ENCODE measurements at regions not wholly inside any gene's neighbourhood (a gene's known extent, or its start where the extent isn't known, plus 50 kb on each side); places are given as distances from the start of the nearest gene placed in this dataset.
"Not testable (repeated sequence)": the region's sequence is repeated elsewhere in the genome, so short reads cannot be mapped to it uniquely, and the experiment has no call there.

- no peaks in the 10 kb centered on the region for H3K4me1 ChIP-seq (ENCODE audit: insufficient read depth, low read length)
- no peak overlapping the region for H3K4me2 ChIP-seq (ENCODE audit: low read depth, low read length)
- H3K9ac ChIP-seq (ENCODE audit: insufficient read depth, low read depth, low read length): no peak overlapping the region
- H3K27me3 ChIP-seq (ENCODE audit: control insufficient read depth in 1 of 2, insufficient read depth in 2 of 2, low read length in 2 of 2): peaks cover 6 to 11% of the 10 kb centered on the region in 2 experiments; a peak in 4 of 5 replicates
- 8% methylated on average over 5 of the region's 18 CpGs for WGBS (ENCODE audit: low lambda C conversion rate)
- BruUV-seq (replicated peaks): no TSS peak
- H3K36me3 ChIP-seq (replicated peaks in 1 of 2; ENCODE audit: control insufficient read depth in 1 of 2, insufficient read depth in 2 of 2, low read length in 2 of 2): no peaks in the 10 kb centered on the region
- no peak for DNase-seq (ENCODE audit: low spot score)
- intact Hi-C loops (cut with micrococcal nuclease; ENCODE audit: unreplicated experiment): no loop called here
- no peaks in the 10 kb centered on the region for H3K9me3 ChIP-seq (ENCODE audit: low read length)
- H3K79me2 ChIP-seq (ENCODE audit: insufficient read depth, low read length): no peaks in the 10 kb centered on the region
- no peak for FAIRE-seq
- H3K27ac ChIP-seq (ENCODE audit: extremely low read length, insufficient read depth, low read length): no peak overlapping the region
- H3K4me3 ChIP-seq (replicated peaks in 1 of 3; ENCODE audit: insufficient read depth in 1 of 3, low read depth in 2 of 3, low read length in 3 of 3): no peak overlapping the region
- H2AFZ ChIP-seq (ENCODE audit: low read length): no peak overlapping the region
- no peak for TF ChIP-seq WIZ (CRISPR knock-in tag; IDR thresholded peaks at IDR 0.05)
- in situ Hi-C loops (cut with HindIII; ENCODE audit: extremely low pct_ligation_motif_present, low pct_unique_long_range_greater_than_20kb): no loop called here
- H4K20me1 ChIP-seq (ENCODE audit: insufficient read depth, low read length): 0 out of 2 replicates have a peak, but pooled peaks cover 2% of the 10 kb centered on the region
- ChIA-PET POLR2A (no interaction called here), CTCF (ENCODE audit: low intra/inter-chr PET ratio, low total read pairs) (no interaction called here)
- no peak for ATAC-seq
Observed at GRCh38 chr14:105911006-105911847, 384.8 kb downstream of the TMEM121 start.

- POLR2A ChIA-PET; H3K27ac ChIP-seq (ENCODE audit: extremely low read length, insufficient read depth, low read length); FAIRE-seq; H4K20me1 ChIP-seq (ENCODE audit: insufficient read depth, low read length); DNase-seq (ENCODE audit: low spot score); H3K4me1 ChIP-seq (ENCODE audit: insufficient read depth, low read length); CTCF ChIA-PET (ENCODE audit: low intra/inter-chr PET ratio, low total read pairs); ATAC-seq; H3K36me3 ChIP-seq (replicated peaks in 1 of 2; ENCODE audit: control insufficient read depth in 1 of 2, insufficient read depth in 2 of 2, low read length in 2 of 2); H3K79me2 ChIP-seq (ENCODE audit: insufficient read depth, low read length); H2AFZ ChIP-seq (ENCODE audit: low read length); intact Hi-C loops (cut with micrococcal nuclease; ENCODE audit: unreplicated experiment); H3K4me3 ChIP-seq (replicated peaks in 1 of 3; ENCODE audit: insufficient read depth in 1 of 3, low read depth in 2 of 3, low read length in 3 of 3); H3K9ac ChIP-seq (ENCODE audit: insufficient read depth, low read depth, low read length); H3K9me3 ChIP-seq (ENCODE audit: low read length); BruUV-seq (replicated peaks); H3K4me2 ChIP-seq (ENCODE audit: low read depth, low read length); in situ Hi-C loops (cut with HindIII; ENCODE audit: extremely low pct_ligation_motif_present, low pct_unique_long_range_greater_than_20kb): not testable (repeated sequence)
- H3K27me3 ChIP-seq (ENCODE audit: control insufficient read depth in 1 of 2, insufficient read depth in 2 of 2, low read length in 2 of 2): peaks cover 6 to 11% of the 10 kb centered on the region in 2 experiments; a peak in 4 of 5 replicates
- WGBS (ENCODE audit: low lambda C conversion rate): no CpG with 5 or more reads among the region's 8 CpGs
Observed at GRCh38 chr14:105911848-105912292, 385.5 kb downstream of the TMEM121 start.

Data from HepG2 (cell line).